ENCODE measurements at regions not wholly inside any gene's neighbourhood (a gene's known extent, or its start where the extent isn't known, plus 50 kb on each side); places are given as distances from the start of the nearest gene placed in this dataset.

- no peak for TF ChIP-seq CTCF (IDR thresholded peaks at IDR 0.05)
- TF ChIP-seq POLR2AphosphoS5 (IDR thresholded peaks at IDR 0.05), result no peak
Measured at GRCh38 chr9:7996558-7996957, 197.0 kb upstream of the DMAC1 start.
